ENCODE measurements at regions not wholly inside any gene's neighbourhood (a gene's known extent, or its start where the extent isn't known, plus 50 kb on each side); places are given as distances from the start of the nearest gene placed in this dataset.
"Not testable (repeated sequence)": the region's sequence is repeated elsewhere in the genome, so short reads cannot be mapped to it uniquely, and the experiment has no call there.

- Mint-ChIP-seq H3K27me3 (ENCODE audit: insufficient read depth) (no peaks in the 10 kb centered on the region), H3K36me3 (ENCODE audit: low read depth) (no peaks in the 10 kb centered on the region), H3K27ac (no peak overlapping the region), H3K4me1 (ENCODE audit: low read depth) (peaks cover 6% of the 10 kb centered on the region; the same call in 1 of the 2 replicates), H3K4me3 (no peak overlapping the region), H3K9me3 (no peaks in the 10 kb centered on the region; the same call in 1 of the 2 replicates)
- TF ChIP-seq CTCF (IDR thresholded peaks at IDR 0.05) = no peak
- DNase-seq = no peak
Measured at GRCh38 chr4:163707873-163708272, 213.4 kb downstream of the TMA16 start.

- DNase-seq = no peak
- TF ChIP-seq CTCF (IDR thresholded peaks at IDR 0.05) = no peak
- Mint-ChIP-seq H3K27me3 (ENCODE audit: insufficient read depth) (no peaks in the 10 kb centered on the region), H3K4me3 (no peak overlapping the region), H3K27ac (no peak overlapping the region), H3K36me3 (ENCODE audit: low read depth) (no peaks in the 10 kb centered on the region), H3K9me3 (no peaks in the 10 kb centered on the region), H3K4me1 (ENCODE audit: low read depth) (no peaks in the 10 kb centered on the region; the same call in 1 of the 2 replicates)
Measured at GRCh38 chr4:163709601-163710000, 215.1 kb downstream of the TMA16 start.

GRCh38 chr4:163710158-163710557 is 215.7 kb downstream of the TMA16 start:
- no peak overlapping the region for H3K4me3 Mint-ChIP-seq
- no peaks in the 10 kb centered on the region for H3K27me3 Mint-ChIP-seq (ENCODE audit: insufficient read depth)
- TF ChIP-seq CTCF (IDR thresholded peaks at IDR 0.05) = no peak
- no peak overlapping the region for H3K27ac Mint-ChIP-seq
- no peaks in the 10 kb centered on the region; the same call in 1 of the 2 replicates for H3K4me1 Mint-ChIP-seq (ENCODE audit: low read depth)
- no peaks in the 10 kb centered on the region for H3K9me3 Mint-ChIP-seq
- no peaks in the 10 kb centered on the region for H3K36me3 Mint-ChIP-seq (ENCODE audit: low read depth)
- no peak for DNase-seq

- peaks cover 22% of the 10 kb centered on the region for H3K9me3 Mint-ChIP-seq
- H3K27ac Mint-ChIP-seq; DNase-seq; H3K36me3 Mint-ChIP-seq (ENCODE audit: low read depth); H3K4me1 Mint-ChIP-seq (ENCODE audit: low read depth); H3K27me3 Mint-ChIP-seq (ENCODE audit: insufficient read depth); H3K4me3 Mint-ChIP-seq: not testable (repeated sequence)
Measured at GRCh38 chr4:163724495-163724894, 230.0 kb downstream of the TMA16 start.

GRCh38 chr4:163726641-163727040 is 232.2 kb downstream of the TMA16 start:
- Mint-ChIP-seq H3K27me3 (ENCODE audit: insufficient read depth) (no peaks in the 10 kb centered on the region; the same call in 1 of the 2 replicates), H3K36me3 (ENCODE audit: low read depth) (no peaks in the 10 kb centered on the region; the same call in 1 of the 2 replicates), H3K9me3 (peaks cover 17% of the 10 kb centered on the region), H3K4me1 (ENCODE audit: low read depth) (peaks cover 6% of the 10 kb centered on the region; the same call in 1 of the 2 replicates), H3K27ac (no peak overlapping the region), H3K4me3 (no peak overlapping the region)
- TF ChIP-seq CTCF (IDR thresholded peaks at IDR 0.05) = no peak
- no peak for DNase-seq

GRCh38 chr4:163731071-163731470 is 236.6 kb downstream of the TMA16 start:
- H3K27ac Mint-ChIP-seq = no peak overlapping the region
- H3K36me3 Mint-ChIP-seq (ENCODE audit: low read depth) = no peaks in the 10 kb centered on the region; the same call in 1 of the 2 replicates
- peaks cover 15% of the 10 kb centered on the region for H3K9me3 Mint-ChIP-seq
- no peak for TF ChIP-seq CTCF (IDR thresholded peaks at IDR 0.05)
- H3K4me1 Mint-ChIP-seq (ENCODE audit: low read depth) = peaks cover 6% of the 10 kb centered on the region; the same call in 1 of the 2 replicates
- H3K27me3 Mint-ChIP-seq (ENCODE audit: insufficient read depth) = no peaks in the 10 kb centered on the region; the same call in 1 of the 2 replicates
- H3K4me3 Mint-ChIP-seq = no peak overlapping the region
- DNase-seq = no peak
